LNCAP (cell line): ENCODE measurements at regions not wholly inside any gene's neighbourhood (a gene's known extent, or its start where the extent isn't known, plus 50 kb on each side); places are given as distances from the start of the nearest gene placed in this dataset.

ENCODE experiments used
- CTCF ChIP-seq: fragments of 450-650 bp; IDR thresholded peaks from 2 replicates; pipeline ENCODE4 v1.5.1; 2017; ENCODE audit warnings: mild to moderate bottlenecking

- TF ChIP-seq CTCF = no peak
These were observed 1603.6 kb upstream of the GOT2 start for GRCh38 chr16:60337671-60338070.

GRCh38 chr16:60331168-60331567 is 1597.1 kb upstream of the GOT2 start:
- no peak for TF ChIP-seq CTCF

GRCh38 chr16:60329108-60329507 is 1595.0 kb upstream of the GOT2 start:
- no peak for TF ChIP-seq CTCF

GRCh38 chr16:60328152-60328551 is 1594.0 kb upstream of the GOT2 start:
- TF ChIP-seq CTCF = no peak

GRCh38 chr16:60318486-60318885 is 1584.4 kb upstream of the GOT2 start:
- no peak for TF ChIP-seq CTCF

- no peak for TF ChIP-seq CTCF
These were observed 1576.8 kb upstream of the GOT2 start for GRCh38 chr16:60310846-60311445.

- no peak for TF ChIP-seq CTCF
These were observed 1570.6 kb upstream of the GOT2 start for GRCh38 chr16:60304720-60305119.

GRCh38 chr16:60304066-60304465 is 1570.0 kb upstream of the GOT2 start:
- TF ChIP-seq CTCF = no peak
